Kidney (tissue), 13 donors: ENCODE measurements at regions not wholly inside any gene's neighbourhood (a gene's known extent, or its start where the extent isn't known, plus 50 kb on each side); places are given as distances from the start of the nearest gene placed in this dataset.
"Not testable (repeated sequence)": the region's sequence is repeated elsewhere in the genome, so short reads cannot be mapped to it uniquely, and the experiment has no call there.

Experiments used
- DNase-seq, 5 donors: peaks; one replicate each; pipeline ENCODE4 v3.0.0-alpha.2; 2013 to 2020
- FAIRE-seq: peaks from 2 replicates; lab custom pipeline; 2012; peaks lifted over from hg19 to GRCh38; lab: Jason Lieb, UNC
- H3K27ac ChIP-seq, 2 donors: one replicate each; pipeline ENCODE4 v1.7.0; 2013; ENCODE audit warnings: low read depth in 2 of 2, low read length in 2 of 2, inconsistent platforms in 1 of 2
- H3K27me3 ChIP-seq: one replicate; pipeline ENCODE4 v1.7.1; 2013; ENCODE audit warnings: low read length, inconsistent platforms; ENCODE audit not compliant: control insufficient read depth, insufficient read depth
- H3K36me3 ChIP-seq, 3 donors: one replicate each; pipeline versions ENCODE4 v1.7.0 to v1.7.1; 2013; ENCODE audit warnings: low read length in 3 of 3, control low read depth in 1 of 3, inconsistent platforms in 1 of 3; ENCODE audit not compliant: insufficient read depth in 3 of 3, control insufficient read depth in 2 of 3
- H3K4me1 ChIP-seq, 3 donors: one replicate each; pipeline versions ENCODE4 v1.7.0 to v1.7.1; 2013; ENCODE audit warnings: low read length in 3 of 3, inconsistent platforms in 1 of 3, low read depth in 1 of 3; ENCODE audit not compliant: control insufficient read depth in 2 of 3, insufficient read depth in 2 of 3
- H3K4me3 ChIP-seq, 3 donors: one replicate each; pipeline versions ENCODE4 v1.7.0 to v1.8.1; 2013; ENCODE audit warnings: low read length in 3 of 3, control low read depth in 1 of 3, inconsistent platforms in 1 of 3
- H3K9ac ChIP-seq, 3 donors: one replicate each; pipeline versions ENCODE4 v1.7.0 to v1.7.1; 2013; ENCODE audit warnings: low read length in 3 of 3, control low read depth in 1 of 3, inconsistent platforms in 1 of 3
- H3K9me3 ChIP-seq, 3 donors: one replicate each; pipeline versions ENCODE4 v1.7.0 to v1.7.1; 2013; ENCODE audit warnings: low read length in 3 of 3, control low read depth in 1 of 3, inconsistent platforms in 1 of 3; ENCODE audit not compliant: control insufficient read depth in 2 of 3, insufficient read depth in 1 of 3
- intact Hi-C: fragments of 100-400 bp; cut with DNase I; formaldehyde crosslinking; loops from one replicate; pipeline ENCODE4 v1.11.1; 2022
- TF ChIP-seq, protein P1 (sequence below): IDR thresholded peaks from 3 replicates; pipeline ENCODE4 v1.5.1; 2012; ENCODE audit warnings: mild to moderate bottlenecking, moderate library complexity, borderline replicate concordance; ENCODE audit not compliant: insufficient read depth; ENCODE audit errors: extremely low read depth
- donor health status: control.
- donor health status: control.
- donor health status: control.
- donor health status: control.
- donor health status: control.
- donor health status: DM: yes; HTN: yes; CAD: no.
- donor health status: Normal renal cell carcinoma (clear cell type).

DNA sequence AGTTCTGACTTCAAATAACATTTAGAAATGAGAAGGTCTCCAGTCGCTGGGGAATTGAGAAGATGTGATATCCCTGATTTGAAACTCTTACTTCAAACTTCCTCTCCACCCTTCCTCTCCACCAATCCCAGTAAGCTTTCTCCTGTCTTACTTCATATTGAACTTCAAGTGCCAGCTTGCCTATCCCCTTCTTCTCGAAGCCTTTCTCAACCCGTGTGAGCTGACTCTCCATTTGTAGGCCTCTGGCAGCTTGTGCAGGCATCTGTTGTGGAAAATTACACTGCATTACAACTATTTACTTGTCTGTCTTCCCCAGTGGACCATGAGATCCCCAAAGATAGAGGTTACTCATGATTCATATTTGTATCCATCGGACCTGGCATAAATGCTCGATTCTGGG is 280.8 kb upstream of the CDH5 start:
- intact Hi-C loops: no loop called here
- Histone ChIP-seq H3K36me3 (no peaks in the 10 kb centered on the region), H3K9ac (no peak overlapping the region), H3K4me3 (no peak overlapping the region), H3K27ac (no peak overlapping the region), H3K9me3 (no peaks in the 10 kb centered on the region), H3K4me1 (no peaks in the 10 kb centered on the region), H3K27me3 (no peaks in the 10 kb centered on the region)
- DNase-seq: no peak
- no peak for FAIRE-seq
- TF ChIP-seq, protein P1, sequence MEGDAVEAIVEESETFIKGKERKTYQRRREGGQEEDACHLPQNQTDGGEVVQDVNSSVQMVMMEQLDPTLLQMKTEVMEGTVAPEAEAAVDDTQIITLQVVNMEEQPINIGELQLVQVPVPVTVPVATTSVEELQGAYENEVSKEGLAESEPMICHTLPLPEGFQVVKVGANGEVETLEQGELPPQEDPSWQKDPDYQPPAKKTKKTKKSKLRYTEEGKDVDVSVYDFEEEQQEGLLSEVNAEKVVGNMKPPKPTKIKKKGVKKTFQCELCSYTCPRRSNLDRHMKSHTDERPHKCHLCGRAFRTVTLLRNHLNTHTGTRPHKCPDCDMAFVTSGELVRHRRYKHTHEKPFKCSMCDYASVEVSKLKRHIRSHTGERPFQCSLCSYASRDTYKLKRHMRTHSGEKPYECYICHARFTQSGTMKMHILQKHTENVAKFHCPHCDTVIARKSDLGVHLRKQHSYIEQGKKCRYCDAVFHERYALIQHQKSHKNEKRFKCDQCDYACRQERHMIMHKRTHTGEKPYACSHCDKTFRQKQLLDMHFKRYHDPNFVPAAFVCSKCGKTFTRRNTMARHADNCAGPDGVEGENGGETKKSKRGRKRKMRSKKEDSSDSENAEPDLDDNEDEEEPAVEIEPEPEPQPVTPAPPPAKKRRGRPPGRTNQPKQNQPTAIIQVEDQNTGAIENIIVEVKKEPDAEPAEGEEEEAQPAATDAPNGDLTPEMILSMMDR: no peak

DNA sequence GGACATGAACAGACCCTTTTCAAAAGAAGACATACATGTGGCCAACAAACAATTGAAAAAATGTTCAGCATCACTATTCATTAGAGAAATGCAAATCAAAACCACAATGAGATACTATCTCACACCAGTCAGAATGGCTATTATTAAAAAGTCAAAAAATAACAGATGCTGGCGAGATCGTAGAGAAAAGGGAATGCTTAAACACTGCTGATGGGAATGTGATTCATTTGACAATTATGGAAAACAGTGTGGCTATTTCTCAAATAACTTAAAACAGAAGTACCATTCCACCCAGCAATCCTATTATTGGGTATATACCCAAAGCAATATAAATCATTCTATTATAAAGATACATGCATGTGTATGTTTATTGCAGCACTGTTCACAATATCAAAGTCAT is 281.8 kb upstream of the CDH5 start:
- H3K27ac ChIP-seq, intact Hi-C loops, H3K27me3 ChIP-seq, FAIRE-seq, H3K9me3 ChIP-seq, DNase-seq, H3K9ac ChIP-seq, H3K4me1 ChIP-seq, H3K4me3 ChIP-seq, H3K36me3 ChIP-seq: not testable (repeated sequence)

DNA sequence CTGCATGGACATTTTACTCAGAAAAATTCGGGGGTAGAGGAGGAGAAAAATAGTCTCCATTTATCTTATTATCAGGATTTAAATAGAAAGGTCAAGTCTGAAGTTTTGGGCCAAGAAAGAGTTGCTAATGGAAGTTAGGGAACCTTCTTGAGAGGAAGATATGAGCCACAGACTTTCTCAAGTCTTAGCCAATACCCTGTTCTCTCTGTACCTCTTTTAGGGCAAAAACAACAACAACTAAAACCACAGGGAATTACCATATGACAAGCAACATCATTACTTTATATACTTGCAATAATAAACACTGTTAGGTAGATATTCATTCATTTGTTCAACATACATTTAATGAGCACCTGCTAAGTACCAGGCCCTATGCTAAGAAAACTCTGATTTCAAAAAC is 282.2 kb upstream of the CDH5 start:
- DNase-seq: no peak
- Histone ChIP-seq H3K27me3 (no peaks in the 10 kb centered on the region), H3K4me3 (no peak overlapping the region), H3K27ac (no peak overlapping the region), H3K9ac (no peak overlapping the region), H3K9me3 (no peaks in the 10 kb centered on the region), H3K36me3 (no peaks in the 10 kb centered on the region), H3K4me1 (no peaks in the 10 kb centered on the region)
- intact Hi-C loops: no loop called here
- FAIRE-seq: no peak
- TF ChIP-seq, protein P1: no peak

DNA sequence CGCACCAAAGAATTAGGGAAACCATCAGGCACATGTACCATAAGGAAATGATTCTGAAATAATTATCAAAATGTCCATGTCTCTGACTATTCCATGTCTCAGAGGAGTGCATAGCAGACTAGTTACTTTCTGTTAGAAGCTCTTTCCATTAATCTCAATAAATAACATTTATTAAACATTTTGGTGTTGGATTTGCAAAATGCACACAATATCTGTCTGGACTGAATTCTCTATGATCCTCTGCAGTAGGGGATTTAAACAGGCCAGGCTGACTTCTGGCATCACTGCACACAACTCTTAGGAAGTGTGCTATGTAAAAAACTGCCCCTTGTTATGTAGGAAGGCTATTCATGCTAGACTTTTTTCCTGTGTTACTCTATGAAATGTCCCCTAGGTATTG is 283.3 kb upstream of the CDH5 start:
- DNase-seq: no peak
- H3K36me3 ChIP-seq: no peaks in the 10 kb centered on the region
- H3K9me3 ChIP-seq: no peaks in the 10 kb centered on the region
- intact Hi-C loops: no loop called here
- H3K4me1 ChIP-seq: no peaks in the 10 kb centered on the region
- no peak overlapping the region for H3K27ac ChIP-seq
- no peak for FAIRE-seq
- TF ChIP-seq, protein P1: no peak
- H3K27me3 ChIP-seq: no peaks in the 10 kb centered on the region
- H3K9ac ChIP-seq: no peak overlapping the region
- H3K4me3 ChIP-seq: no peak overlapping the region
